HepG2 (cell line): ENCODE measurements at regions not wholly inside any gene's neighbourhood (a gene's known extent, or its start where the extent isn't known, plus 50 kb on each side); places are given as distances from the start of the nearest gene placed in this dataset.

Experiments
- CREBL2 ChIP-seq: sonication (generic); formaldehyde crosslinking; IDR thresholded peaks from 2 replicates; pipeline ENCODE4 v1.8.1; 2023; ENCODE audit warnings: missing genetic modification reagents, mild to moderate bottlenecking, borderline replicate concordance
- GLMP ChIP-seq: sonication (generic); formaldehyde crosslinking; IDR thresholded peaks from 2 replicates; pipeline ENCODE4 v1.9.0; 2021; ENCODE audit warnings: missing genetic modification reagents, mild to moderate bottlenecking, borderline replicate concordance
- HNRNPK ChIP-seq: fragments of 200-400 bp; formaldehyde crosslinking; IDR thresholded peaks from 2 replicates; pipeline ENCODE4 v1.6.1; 2018; ENCODE audit warnings: low read length, low read depth, moderate library complexity, mild to moderate bottlenecking; ENCODE audit not compliant: poor library complexity, severe bottlenecking
- KDM1A ChIP-seq: IDR thresholded peaks from 2 replicates; pipeline ENCODE4 v1.6.1; 2016; ENCODE audit warnings: missing compliant biosample characterization
- KLF13 ChIP-seq: sonication (generic); formaldehyde crosslinking; IDR thresholded peaks from 2 replicates; pipeline ENCODE4 v1.4.0; 2020; ENCODE audit warnings: mild to moderate bottlenecking, missing genetic modification reagents
- MLXIP ChIP-seq: sonication (generic); formaldehyde crosslinking; IDR thresholded peaks from 2 replicates; pipeline ENCODE4 v1.9.0; 2021; ENCODE audit warnings: missing genetic modification reagents, borderline replicate concordance
- NFAT5 ChIP-seq: sonication (generic); formaldehyde crosslinking; IDR thresholded peaks from 2 replicates; pipeline ENCODE4 v1.4.0; 2020; ENCODE audit warnings: missing genetic modification reagents
- PHF20 ChIP-seq: sonication (generic); formaldehyde crosslinking; IDR thresholded peaks from 2 replicates; pipeline ENCODE4 v1.5.0; 2020; ENCODE audit warnings: mild to moderate bottlenecking, missing genetic modification reagents
- RAD21 ChIP-seq: fragments of 450-650 bp; formaldehyde crosslinking; IDR thresholded peaks from 2 replicates; pipeline ENCODE4 v1.5.0; 2020; ENCODE audit warnings: mild to moderate bottlenecking
- RBFOX2 ChIP-seq: fragments of 200-400 bp; formaldehyde crosslinking; IDR thresholded peaks from 2 replicates; pipeline ENCODE4 v1.6.1; 2017; ENCODE audit warnings: low read depth, mild to moderate bottlenecking, low read length
- RFX5 ChIP-seq: IDR thresholded peaks from 2 replicates; pipeline ENCODE4 v1.6.1; 2011; ENCODE audit warnings: low read depth, low read length, improper control_type of control experiment
- TEAD2 ChIP-seq: sonication (generic); formaldehyde crosslinking; IDR thresholded peaks from 2 replicates; pipeline ENCODE4 v1.9.0; 2021; ENCODE audit warnings: missing genetic modification reagents
- TERF1 ChIP-seq: sonication (generic); formaldehyde crosslinking; IDR thresholded peaks from 2 replicates; pipeline ENCODE4 v1.8.0; 2022; ENCODE audit warnings: mild to moderate bottlenecking, missing genetic modification reagents, moderate library complexity
- TSC22D2 ChIP-seq: sonication (generic); formaldehyde crosslinking; IDR thresholded peaks from 2 replicates; pipeline ENCODE4 v1.5.1; 2020; ENCODE audit warnings: missing genetic modification reagents, mild to moderate bottlenecking, borderline replicate concordance
- ZMAT5 ChIP-seq: sonication (generic); formaldehyde crosslinking; IDR thresholded peaks from 2 replicates; pipeline ENCODE4 v1.5.0; 2020; ENCODE audit warnings: mild to moderate bottlenecking, low read depth, missing genetic modification reagents, borderline replicate concordance
- ZNF431 ChIP-seq: sonication (generic); formaldehyde crosslinking; IDR thresholded peaks from 2 replicates; pipeline ENCODE4 v1.9.0; 2022; ENCODE audit warnings: missing genetic modification reagents, low read depth, mild to moderate bottlenecking, borderline replicate concordance
- ZNF615 ChIP-seq: sonication (generic); formaldehyde crosslinking; IDR thresholded peaks from 2 replicates; pipeline ENCODE4 v1.5.0; 2020; ENCODE audit warnings: mild to moderate bottlenecking, missing genetic modification reagents, borderline replicate concordance
- ZNF652 ChIP-seq: IDR thresholded peaks from 2 replicates; pipeline ENCODE4 v1.6.1; 2016; ENCODE audit warnings: low read depth, borderline replicate concordance
- ZNF660 ChIP-seq: sonication (generic); formaldehyde crosslinking; IDR thresholded peaks from 2 replicates; pipeline ENCODE4 v1.5.1; 2020; ENCODE audit warnings: mild to moderate bottlenecking, low read depth, missing genetic modification reagents, borderline replicate concordance
- ZSCAN9 ChIP-seq: IDR thresholded peaks from 2 replicates; pipeline ENCODE4 v1.6.1; 2016; ENCODE audit warnings: borderline replicate concordance

- TF ChIP-seq NFAT5 (CRISPR knock-in tag) (no peak), ZNF615 (CRISPR knock-in tag) (no peak), KDM1A (CRISPR knock-in tag) (no peak), TERF1 (CRISPR knock-in tag) (no peak), ZNF652 (no peak), RAD21 (no peak), GLMP (CRISPR knock-in tag) (no peak), ZSCAN9 (CRISPR knock-in tag) (0 out of 2 replicates have a peak, but pooled peaks have one; percentile 49), ZMAT5 (no peak), RBFOX2 (no peak), ZNF431 (CRISPR knock-in tag) (no peak), MLXIP (no peak), HNRNPK (no peak), TSC22D2 (CRISPR knock-in tag) (no peak), KLF13 (no peak), CREBL2 (CRISPR knock-in tag) (no peak), PHF20 (CRISPR knock-in tag) (no peak), RFX5 (no peak), ZNF660 (CRISPR knock-in tag) (no peak), TEAD2 (CRISPR knock-in tag) (no peak)
Measured at GRCh38 chr12:112599871-112600270, 181.1 kb downstream of the PTPN11 start (continued).
